SKM-1 (cell line): ENCODE measurements at regions not wholly inside any gene's neighbourhood (a gene's known extent, or its start where the extent isn't known, plus 50 kb on each side); places are given as distances from the start of the nearest gene placed in this dataset.

Experiments used
- DNase-seq: peaks from one replicate; lab custom pipeline; 2025; ENCODE audit not compliant: unreplicated experiment; lab: John Stamatoyannopoulos, UW

GRCh38 chr2:23286758-23287704 is 97.9 kb upstream of the KLHL29 start:
- DNase-seq, result no peak

DNA sequence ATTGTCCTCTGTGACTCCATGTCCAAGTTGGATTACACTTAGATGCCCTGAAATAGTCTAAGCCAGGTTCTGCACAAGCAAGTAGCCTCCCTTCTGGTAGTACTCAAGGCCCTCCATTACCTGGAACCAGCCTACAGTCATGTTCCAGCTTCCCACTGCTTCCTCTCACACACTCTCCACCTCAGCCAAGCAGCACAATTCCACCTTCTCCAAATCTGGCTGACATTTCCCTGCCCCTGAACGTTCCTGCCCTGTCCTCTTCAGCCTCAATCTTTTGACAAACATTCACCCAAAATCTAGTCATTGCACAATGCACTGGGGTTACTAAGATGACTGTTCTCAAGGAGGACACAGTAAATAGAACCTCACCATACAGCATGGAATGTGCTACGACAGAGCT is 95.3 kb upstream of the KLHL29 start:
- DNase-seq, result no peak

GRCh38 chr2:23291239-23291638 is 93.7 kb upstream of the KLHL29 start:
- no peak for DNase-seq

- no peak for DNase-seq
Observed at GRCh38 chr2:23292024-23292423, 93.0 kb upstream of the KLHL29 start.

DNA sequence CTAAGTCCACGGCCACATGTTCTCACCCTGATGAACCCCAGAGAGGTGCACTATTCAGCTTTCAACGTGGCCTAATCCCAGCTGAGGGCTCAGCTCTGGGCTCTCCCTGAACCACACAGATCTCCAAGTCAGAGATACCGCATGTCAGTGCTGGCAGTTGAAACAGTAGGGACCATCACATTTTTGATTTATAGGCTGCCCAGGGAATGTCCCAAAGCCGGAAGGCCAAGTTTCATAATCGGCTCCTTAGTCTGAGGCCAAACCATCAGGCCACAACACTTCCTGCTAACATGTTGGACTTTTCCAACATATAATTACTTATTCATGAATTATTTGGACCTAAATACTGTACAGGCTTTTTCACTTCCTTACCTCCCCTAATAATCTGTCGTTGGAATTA is 91.9 kb upstream of the KLHL29 start:
- no peak for DNase-seq

GRCh38 chr2:23293731-23294130 is 91.2 kb upstream of the KLHL29 start:
- DNase-seq, result no peak

- no peak for DNase-seq
Observed at GRCh38 chr2:23294238-23294637, 90.7 kb upstream of the KLHL29 start.

DNA sequence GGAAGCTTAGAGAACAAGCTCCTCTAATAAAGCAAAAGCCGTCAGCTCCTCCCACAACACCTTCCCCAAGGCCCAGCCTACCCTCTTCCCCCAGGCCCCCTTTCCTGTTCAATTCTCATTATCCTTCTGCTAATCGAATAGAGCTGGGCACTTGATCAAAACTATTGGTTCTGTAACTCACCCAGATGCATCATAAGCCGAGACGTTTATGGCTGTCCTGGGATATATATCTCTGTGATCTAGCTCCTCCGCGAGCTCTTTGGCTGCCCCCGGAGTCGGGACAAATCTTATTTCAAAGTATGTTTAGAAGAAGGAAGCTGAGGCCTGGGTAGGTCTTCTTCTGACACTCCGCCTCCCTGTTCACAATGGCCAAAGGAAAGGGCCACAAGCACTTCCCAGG is 88.3 kb upstream of the KLHL29 start:
- no peak for DNase-seq

DNA sequence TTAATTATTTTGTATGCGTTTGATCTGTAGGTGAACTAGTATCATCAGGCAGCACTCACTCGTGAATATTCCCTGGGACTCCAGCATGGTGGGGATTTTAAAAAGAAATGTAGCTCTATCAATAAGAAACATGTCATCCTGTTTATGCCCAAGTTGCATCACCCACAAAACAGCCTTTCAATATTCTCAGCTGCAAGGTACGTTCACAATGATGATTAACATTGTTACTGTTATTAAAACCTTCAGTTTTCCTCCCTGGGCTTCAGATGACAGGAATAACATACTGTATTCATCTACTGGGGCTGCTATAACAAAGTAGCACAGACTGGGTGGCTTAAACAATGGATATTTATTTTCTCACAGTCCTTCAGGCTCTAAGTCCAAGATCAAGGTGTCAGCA is 87.9 kb upstream of the KLHL29 start:
- no peak for DNase-seq

DNA sequence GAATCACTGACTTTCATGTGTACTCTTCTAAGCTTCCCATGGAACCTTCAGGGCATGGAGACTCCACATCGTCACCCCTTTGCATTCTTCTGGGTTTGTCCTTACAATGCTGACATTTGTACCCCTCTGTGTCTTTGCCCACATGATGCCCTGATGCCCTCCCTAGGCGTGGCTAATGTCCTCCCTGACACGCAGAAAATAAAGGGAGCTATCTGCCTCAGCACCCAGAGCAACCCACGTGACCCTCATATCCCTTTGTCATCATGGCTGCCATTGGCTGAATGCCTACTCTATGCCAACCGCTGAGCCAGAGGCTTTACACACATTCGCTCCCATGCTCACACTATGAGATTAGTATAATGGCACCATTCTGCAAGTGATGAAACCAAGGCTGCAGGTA is 86.4 kb upstream of the KLHL29 start:
- DNase-seq, result no peak

- no peak for DNase-seq
Observed at GRCh38 chr2:23299476-23300195, 85.3 kb upstream of the KLHL29 start.

- no peak for DNase-seq
Observed at GRCh38 chr2:23301136-23301535, 83.8 kb upstream of the KLHL29 start.

GRCh38 chr2:23302591-23302990 is 82.4 kb upstream of the KLHL29 start:
- DNase-seq, result no peak

- no peak for DNase-seq
Observed at GRCh38 chr2:23306401-23306800, 78.6 kb upstream of the KLHL29 start.

DNA sequence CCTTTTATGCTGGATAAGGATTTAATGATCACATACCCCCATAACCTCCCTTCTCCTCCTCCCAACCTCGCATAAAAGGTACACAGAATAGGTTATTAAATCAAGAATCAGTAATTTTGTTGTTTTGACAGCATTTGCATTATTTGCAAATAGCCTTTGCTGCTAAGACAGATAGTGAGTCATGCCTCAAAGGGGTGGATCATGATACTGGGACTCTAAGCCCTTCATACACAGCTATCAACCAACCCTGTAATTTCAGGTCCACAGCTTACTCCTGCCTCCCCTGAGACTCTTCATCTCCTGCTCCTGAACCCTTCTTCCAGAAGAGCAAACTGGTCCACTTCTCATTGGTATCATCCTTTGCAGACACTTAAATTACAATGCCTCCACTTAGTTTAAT is 73.8 kb upstream of the KLHL29 start:
- DNase-seq, result no peak

DNA sequence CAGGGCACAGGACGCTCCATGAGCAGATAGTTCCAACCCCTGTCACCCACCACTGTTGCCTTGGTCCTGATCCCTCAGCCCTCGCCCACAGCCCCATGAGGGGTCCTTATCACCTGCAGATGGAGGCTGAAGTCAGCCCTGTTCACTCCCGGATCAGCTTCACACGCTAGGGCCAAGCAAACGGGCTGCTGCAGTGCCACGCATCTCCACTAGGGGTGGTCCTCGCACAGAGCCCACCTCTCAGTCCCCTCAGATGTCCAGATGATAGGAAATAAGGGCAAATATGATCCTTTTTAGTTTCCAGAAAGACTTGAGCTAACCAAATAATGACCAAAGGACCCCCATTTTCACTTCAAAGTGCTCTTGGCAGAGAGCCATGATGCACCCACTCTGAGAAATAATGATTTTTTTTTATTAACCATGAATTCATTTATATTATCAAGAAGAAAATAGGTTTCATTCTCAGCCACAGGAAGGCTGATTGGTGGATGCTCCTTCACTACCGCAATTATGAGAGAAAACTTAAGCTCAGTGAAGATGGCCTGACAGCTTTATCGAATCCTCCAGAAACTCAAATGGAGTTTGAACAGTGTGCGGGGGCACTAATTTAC is 71.9 kb upstream of the KLHL29 start:
- no peak for DNase-seq

DNA sequence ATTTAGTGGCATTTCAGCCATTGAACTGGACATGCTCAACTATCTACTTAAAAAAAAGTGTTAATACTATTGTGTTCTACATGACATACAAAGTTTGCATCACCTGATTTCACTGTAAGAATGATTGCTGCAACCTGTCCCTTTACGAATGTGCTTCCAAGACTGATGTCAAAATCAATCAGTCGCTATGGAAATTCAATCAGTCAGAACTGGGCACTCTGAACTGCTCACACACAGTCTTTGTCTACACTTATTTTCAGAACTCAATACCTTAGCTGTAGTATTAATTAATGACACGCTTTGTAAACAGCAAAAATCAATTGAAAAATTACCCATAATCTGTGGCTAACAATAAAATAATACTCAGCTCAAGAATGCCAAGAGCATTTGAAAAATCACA is 70.3 kb upstream of the KLHL29 start:
- DNase-seq, result no peak

GRCh38 chr2:23320058-23320457 is 64.9 kb upstream of the KLHL29 start:
- no peak for DNase-seq

DNA sequence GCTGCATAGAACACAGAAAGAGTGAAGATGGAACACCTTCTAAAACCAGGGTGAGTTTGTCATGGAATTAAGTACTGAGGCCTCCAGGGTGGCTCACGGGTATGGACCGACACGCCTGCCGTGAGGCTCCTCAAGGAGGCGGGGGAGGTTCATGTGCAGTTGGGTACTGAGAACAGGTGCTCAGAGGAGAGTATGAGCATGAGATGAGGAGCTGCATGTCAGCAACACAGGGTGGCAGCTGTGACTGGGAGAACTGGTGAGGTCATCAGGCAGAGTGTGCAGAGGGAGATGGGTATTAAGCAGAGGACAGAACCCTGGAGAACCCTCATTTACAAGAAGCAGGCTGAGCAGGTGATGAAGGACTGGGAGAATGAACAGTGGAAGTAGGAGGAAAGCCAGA is 63.2 kb upstream of the KLHL29 start:
- no peak for DNase-seq

DNA sequence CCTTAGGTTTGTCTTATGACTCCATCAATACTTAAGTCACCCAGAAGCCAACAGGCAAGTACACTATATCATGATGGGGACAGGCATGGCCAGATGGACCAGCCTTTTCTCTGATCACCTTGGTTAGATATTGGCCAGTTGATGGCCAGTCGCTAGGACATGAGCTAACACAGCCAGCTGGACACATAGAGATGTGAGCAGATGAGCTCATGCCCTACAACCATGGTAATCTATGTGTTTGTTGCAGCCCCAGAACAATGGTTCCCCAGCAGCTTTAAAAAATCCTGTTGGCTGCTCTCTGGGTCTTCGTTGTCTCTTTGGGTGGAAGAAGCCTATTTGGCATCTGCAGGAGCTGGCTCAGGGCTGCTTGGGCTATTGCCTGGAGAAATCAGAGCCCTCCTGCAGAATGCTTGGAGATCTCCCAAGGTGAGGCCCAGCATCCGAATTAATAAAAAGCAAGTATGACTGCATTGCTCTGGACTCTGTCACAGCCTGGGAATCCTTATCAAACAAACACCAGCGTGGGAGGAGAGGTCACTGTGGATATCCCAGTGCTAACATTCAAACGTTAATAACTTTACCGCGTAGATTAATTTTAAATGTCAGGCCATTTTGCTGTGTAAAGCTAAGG is 62.3 kb upstream of the KLHL29 start:
- DNase-seq, result no peak

GRCh38 chr2:23323198-23323916 is 61.6 kb upstream of the KLHL29 start:
- DNase-seq, result no peak
